KOPT-K1 (cell line): ENCODE measurements at regions not wholly inside any gene's neighbourhood (a gene's known extent, or its start where the extent isn't known, plus 50 kb on each side); places are given as distances from the start of the nearest gene placed in this dataset.
"Not testable (repeated sequence)": the region's sequence is repeated elsewhere in the genome, so short reads cannot be mapped to it uniquely, and the experiment has no call there.

Experiments used
- H3K27ac ChIP-seq: fragments of 200-600 bp; sonication (generic); 2 replicates; pipeline ENCODE4 v1.5.1; 2016; ENCODE audit warnings: antibody characterized with exemption, mild to moderate bottlenecking, low read depth, low read length; ENCODE audit not compliant: poor library complexity, severe bottlenecking
- H3K36me3 ChIP-seq: fragments of 200-600 bp; sonication (generic); 2 replicates; pipeline ENCODE4 v1.5.1; 2017; ENCODE audit warnings: antibody characterized with exemption, mild to moderate bottlenecking, low read length, moderate library complexity; ENCODE audit not compliant: insufficient read depth
- H3K9me3 ChIP-seq: fragments of 200-600 bp; sonication (generic); 2 replicates; pipeline ENCODE4 v1.5.1; 2017; ENCODE audit warnings: antibody characterized with exemption, low read length, mild to moderate bottlenecking; ENCODE audit not compliant: insufficient read depth, poor library complexity, severe bottlenecking

GRCh38 chr6:101114703-101115102, 233.6 kb upstream of the ASCC3 start:
- no peak overlapping the region for H3K27ac ChIP-seq
- no peaks in the 10 kb centered on the region for H3K9me3 ChIP-seq
- H3K36me3 ChIP-seq: no peaks in the 10 kb centered on the region

GRCh38 chr6:101116337-101116736, 235.2 kb upstream of the ASCC3 start:
- Histone ChIP-seq H3K9me3 (no peaks in the 10 kb centered on the region), H3K36me3 (no peaks in the 10 kb centered on the region), H3K27ac (no peak overlapping the region)

GRCh38 chr6:101117393-101118135, 236.4 kb upstream of the ASCC3 start:
- Histone ChIP-seq H3K36me3 (no peaks in the 10 kb centered on the region), H3K27ac (no peak overlapping the region), H3K9me3 (no peaks in the 10 kb centered on the region)

- H3K36me3 ChIP-seq: no peaks in the 10 kb centered on the region
- no peaks in the 10 kb centered on the region for H3K9me3 ChIP-seq
- no peak overlapping the region for H3K27ac ChIP-seq
Observed at GRCh38 chr6:101118136-101118396, 236.9 kb upstream of the ASCC3 start.

- H3K36me3 ChIP-seq: no peaks in the 10 kb centered on the region
- no peak overlapping the region for H3K27ac ChIP-seq
- H3K9me3 ChIP-seq: no peaks in the 10 kb centered on the region
Observed at GRCh38 chr6:101120747-101121146, 239.6 kb upstream of the ASCC3 start.

- H3K36me3 ChIP-seq: no peaks in the 10 kb centered on the region
- H3K9me3 ChIP-seq: no peaks in the 10 kb centered on the region
- no peak overlapping the region for H3K27ac ChIP-seq
Observed at GRCh38 chr6:101125380-101125971, 244.3 kb upstream of the ASCC3 start.

- no peaks in the 10 kb centered on the region for H3K36me3 ChIP-seq
- H3K27ac ChIP-seq: no peak overlapping the region
- H3K9me3 ChIP-seq: no peaks in the 10 kb centered on the region
Observed at GRCh38 chr6:101126501-101126900, 245.4 kb upstream of the ASCC3 start.

GRCh38 chr6:101129851-101130250, 248.7 kb upstream of the ASCC3 start:
- Histone ChIP-seq H3K36me3 (no peaks in the 10 kb centered on the region), H3K27ac (no peak overlapping the region), H3K9me3 (no peaks in the 10 kb centered on the region)

GRCh38 chr6:101146389-101146788, 247.1 kb upstream of the GRIK2 start:
- Histone ChIP-seq H3K27ac (no peak overlapping the region), H3K36me3 (no peaks in the 10 kb centered on the region), H3K9me3 (no peaks in the 10 kb centered on the region)

GRCh38 chr6:101150226-101150625, 243.3 kb upstream of the GRIK2 start:
- Histone ChIP-seq H3K9me3 (no peaks in the 10 kb centered on the region), H3K27ac (no peak overlapping the region), H3K36me3 (no peaks in the 10 kb centered on the region)

- H3K27ac ChIP-seq, H3K9me3 ChIP-seq, H3K36me3 ChIP-seq: not testable (repeated sequence)
Observed at GRCh38 chr6:101157638-101158037, 235.9 kb upstream of the GRIK2 start.

GRCh38 chr6:101163611-101164010, 229.9 kb upstream of the GRIK2 start:
- Histone ChIP-seq H3K36me3 (no peaks in the 10 kb centered on the region), H3K9me3 (no peaks in the 10 kb centered on the region), H3K27ac (no peak overlapping the region)

- H3K36me3 ChIP-seq: no peaks in the 10 kb centered on the region
- H3K9me3 ChIP-seq: no peaks in the 10 kb centered on the region
- no peak overlapping the region for H3K27ac ChIP-seq
Observed at GRCh38 chr6:101167638-101168037, 225.9 kb upstream of the GRIK2 start.

- H3K36me3 ChIP-seq, H3K27ac ChIP-seq, H3K9me3 ChIP-seq: not testable (repeated sequence)
Observed at GRCh38 chr6:101171049-101171448, 222.5 kb upstream of the GRIK2 start.

GRCh38 chr6:101178748-101179147, 214.8 kb upstream of the GRIK2 start:
- H3K9me3 ChIP-seq: no peaks in the 10 kb centered on the region
- no peaks in the 10 kb centered on the region for H3K36me3 ChIP-seq
- no peak overlapping the region for H3K27ac ChIP-seq

GRCh38 chr6:101181006-101181405, 212.5 kb upstream of the GRIK2 start:
- Histone ChIP-seq H3K9me3 (no peaks in the 10 kb centered on the region), H3K27ac (no peak overlapping the region), H3K36me3 (no peaks in the 10 kb centered on the region)
